Calu3 (cell line): ENCODE measurements at regions not wholly inside any gene's neighbourhood (a gene's known extent, or its start where the extent isn't known, plus 50 kb on each side); places are given as distances from the start of the nearest gene placed in this dataset.

Experiments used
- BruUV-seq: library from RNA; stranded (reverse); fragments of 400-500 nt; replicated peaks from 2 replicates; lab custom pipeline; 2021; lab: Mats Ljungman, UMichigan
- CTCF ChIA-PET: fragments of 300-600 bp; sonication (Branson Sonifier 250); formaldehyde crosslinking; loops from one replicate; lab custom pipeline; 2022; ENCODE audit warnings: antibody characterized with exemption; lab: Charles Lee
- DNase-seq: peaks from one replicate; pipeline ENCODE4 v3.0.0; 2022
- H3K27ac Mint-ChIP-seq: one replicate; pipeline ENCODE4 v1.8.0; 2022; ENCODE audit warnings: mixed read lengths; ENCODE audit not compliant: unreplicated experiment
- H3K27me3 Mint-ChIP-seq: one replicate; pipeline ENCODE4 v1.8.0; 2022; ENCODE audit warnings: mixed read lengths; ENCODE audit not compliant: unreplicated experiment
- H3K36me3 Mint-ChIP-seq: one replicate; pipeline ENCODE4 v1.8.0; 2022; ENCODE audit warnings: mild to moderate bottlenecking, moderate library complexity, mixed read lengths; ENCODE audit not compliant: insufficient read depth, unreplicated experiment
- H3K4me1 Mint-ChIP-seq: one replicate; pipeline ENCODE4 v1.8.0; 2022; ENCODE audit warnings: mild to moderate bottlenecking, low read depth, mixed read lengths; ENCODE audit not compliant: unreplicated experiment
- H3K4me3 Mint-ChIP-seq: one replicate; pipeline ENCODE4 v1.8.0; 2022; ENCODE audit warnings: mild to moderate bottlenecking, low read depth, moderate library complexity, mixed read lengths; ENCODE audit not compliant: unreplicated experiment
- H3K9me3 Mint-ChIP-seq: one replicate; pipeline ENCODE4 v1.8.0; 2022; ENCODE audit warnings: low read depth, mixed read lengths; ENCODE audit not compliant: unreplicated experiment
- intact Hi-C: fragments of 100-400 bp; cut with micrococcal nuclease; formaldehyde crosslinking; loops from one replicate; pipeline ENCODE4 v1.10.0; 2022; ENCODE audit not compliant: unreplicated experiment
- TF ChIP-seq, protein P1 (sequence below): fragments of 200-600 bp; IDR thresholded peaks from one replicate; pipeline ENCODE4 v1.8.0; 2022; ENCODE audit warnings: antibody characterized with exemption; ENCODE audit not compliant: unreplicated experiment

DNA sequence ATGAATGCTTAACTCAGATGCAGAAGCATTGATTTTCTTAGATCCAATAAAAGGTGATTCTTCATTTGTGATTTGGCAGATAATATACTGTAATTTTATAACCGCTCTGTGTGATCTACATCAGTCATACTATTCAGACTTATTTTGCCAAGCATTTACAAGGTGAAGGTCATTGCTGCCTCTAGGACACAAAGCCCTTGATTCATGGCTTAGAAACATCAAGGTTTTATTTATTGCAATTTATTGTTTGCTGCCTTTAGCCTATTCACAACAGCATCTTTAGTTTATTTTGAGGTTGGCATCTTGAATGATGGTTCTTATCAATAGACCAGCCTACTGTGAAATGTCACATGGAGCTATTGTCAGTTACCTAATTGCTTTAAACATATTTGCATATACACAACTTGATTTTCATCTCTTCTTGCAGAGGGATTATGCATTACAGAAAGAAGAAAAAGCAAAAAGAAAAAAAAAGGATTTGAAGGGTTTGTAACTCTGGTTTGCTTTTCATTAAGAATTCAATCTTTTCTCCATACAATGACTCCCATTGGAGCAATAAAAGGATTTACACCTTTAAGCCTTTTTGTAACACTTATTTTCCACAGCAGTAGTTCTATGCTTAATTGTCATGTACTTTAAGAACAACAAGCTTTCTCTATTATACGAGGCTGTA, 1371.6 kb upstream of the CELF2 start:
- no peak for DNase-seq
- BruUV-seq, result no TSS peak
- no peaks in the 10 kb centered on the region for H3K4me1 Mint-ChIP-seq
- H3K27ac Mint-ChIP-seq, result no peak overlapping the region
- TF ChIP-seq, protein P1, sequence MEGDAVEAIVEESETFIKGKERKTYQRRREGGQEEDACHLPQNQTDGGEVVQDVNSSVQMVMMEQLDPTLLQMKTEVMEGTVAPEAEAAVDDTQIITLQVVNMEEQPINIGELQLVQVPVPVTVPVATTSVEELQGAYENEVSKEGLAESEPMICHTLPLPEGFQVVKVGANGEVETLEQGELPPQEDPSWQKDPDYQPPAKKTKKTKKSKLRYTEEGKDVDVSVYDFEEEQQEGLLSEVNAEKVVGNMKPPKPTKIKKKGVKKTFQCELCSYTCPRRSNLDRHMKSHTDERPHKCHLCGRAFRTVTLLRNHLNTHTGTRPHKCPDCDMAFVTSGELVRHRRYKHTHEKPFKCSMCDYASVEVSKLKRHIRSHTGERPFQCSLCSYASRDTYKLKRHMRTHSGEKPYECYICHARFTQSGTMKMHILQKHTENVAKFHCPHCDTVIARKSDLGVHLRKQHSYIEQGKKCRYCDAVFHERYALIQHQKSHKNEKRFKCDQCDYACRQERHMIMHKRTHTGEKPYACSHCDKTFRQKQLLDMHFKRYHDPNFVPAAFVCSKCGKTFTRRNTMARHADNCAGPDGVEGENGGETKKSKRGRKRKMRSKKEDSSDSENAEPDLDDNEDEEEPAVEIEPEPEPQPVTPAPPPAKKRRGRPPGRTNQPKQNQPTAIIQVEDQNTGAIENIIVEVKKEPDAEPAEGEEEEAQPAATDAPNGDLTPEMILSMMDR, result no peak
- intact Hi-C loops, result no loop called here
- no peaks in the 10 kb centered on the region for H3K27me3 Mint-ChIP-seq
- no peaks in the 10 kb centered on the region for H3K36me3 Mint-ChIP-seq
- H3K4me3 Mint-ChIP-seq, result no peak overlapping the region
- CTCF ChIA-PET, result no interaction called here
- peaks cover 8% of the 10 kb centered on the region for H3K9me3 Mint-ChIP-seq

DNA sequence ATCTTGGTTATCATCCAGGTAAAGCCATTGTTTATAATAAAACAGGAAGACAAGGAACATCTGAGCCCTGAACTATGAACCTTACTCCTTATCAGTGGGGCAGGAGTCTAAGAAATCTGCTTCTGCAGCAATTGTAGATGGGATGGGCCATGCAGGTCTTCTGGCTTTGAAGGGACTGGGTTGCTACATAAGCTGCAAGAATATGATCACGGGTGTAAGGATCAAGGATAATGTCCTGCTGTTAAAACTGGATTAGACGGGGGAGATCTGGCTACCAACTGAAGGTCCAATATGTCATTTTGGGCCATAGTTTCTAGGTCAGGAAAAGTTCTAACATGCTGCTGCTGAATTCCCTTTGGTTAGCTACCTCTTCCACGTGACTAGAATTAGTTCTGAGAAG, 1363.4 kb upstream of the CELF2 start:
- intact Hi-C loops, result no loop called here

DNA sequence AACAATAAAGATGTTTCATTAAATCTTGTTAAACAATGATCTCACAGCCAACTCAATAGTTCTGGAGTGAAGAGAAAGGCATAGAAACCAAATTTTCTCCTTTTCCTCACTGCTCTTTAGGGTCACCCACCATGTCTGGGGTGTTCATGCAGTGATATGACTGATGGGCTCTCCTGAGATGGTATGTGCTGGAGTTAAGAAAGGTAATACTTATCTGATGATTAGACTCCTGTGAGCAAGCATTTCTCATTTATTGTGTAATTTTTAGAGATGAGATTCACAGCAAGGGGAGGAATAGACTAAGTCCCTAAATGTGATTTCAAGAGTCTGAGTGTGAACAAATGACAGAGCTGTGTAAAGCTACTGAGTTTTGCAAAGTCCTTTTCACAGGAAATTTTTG, 1361.3 kb upstream of the CELF2 start:
- TF ChIP-seq, protein P1, result no peak
- DNase-seq, result no peak
- H3K27me3 Mint-ChIP-seq, result no peaks in the 10 kb centered on the region
- no peak overlapping the region for H3K4me3 Mint-ChIP-seq
- BruUV-seq, result no TSS peak
- no peak overlapping the region for H3K27ac Mint-ChIP-seq
- CTCF ChIA-PET, result no interaction called here
- no peaks in the 10 kb centered on the region for H3K4me1 Mint-ChIP-seq
- H3K36me3 Mint-ChIP-seq, result no peaks in the 10 kb centered on the region
- peaks cover 16% of the 10 kb centered on the region for H3K9me3 Mint-ChIP-seq
- intact Hi-C loops, result no loop called here

More for the DNA sequence above, 1363.4 kb upstream of the CELF2 start:
- Mint-ChIP-seq H3K9me3 (peaks cover 16% of the 10 kb centered on the region), H3K27ac (no peak overlapping the region), H3K36me3 (no peaks in the 10 kb centered on the region), H3K4me3 (no peak overlapping the region), H3K4me1 (no peaks in the 10 kb centered on the region), H3K27me3 (no peaks in the 10 kb centered on the region)
- DNase-seq, result no peak
- CTCF ChIA-PET, result no interaction called here
- TF ChIP-seq, protein P1, result no peak
- no TSS peak for BruUV-seq

DNA sequence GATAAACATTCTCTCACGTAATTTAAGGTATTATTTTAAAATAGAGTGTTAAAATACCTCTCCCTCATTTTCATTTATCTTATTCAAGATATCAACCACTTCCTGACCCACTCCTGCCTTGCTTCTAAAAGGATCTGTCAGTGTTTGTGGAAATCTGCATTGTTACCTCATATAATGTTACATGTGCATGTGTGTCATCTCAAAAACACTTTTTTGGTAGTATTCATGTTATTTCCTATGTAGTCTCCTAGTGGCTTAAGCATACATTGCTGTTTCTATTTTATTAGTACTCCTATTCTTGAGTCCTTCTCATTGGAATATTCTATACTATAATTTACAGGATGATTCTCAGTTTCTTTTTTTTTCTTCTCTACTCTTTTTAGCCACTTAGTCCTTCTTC, 1360.7 kb upstream of the CELF2 start:
- TF ChIP-seq, protein P1, result no peak
- DNase-seq, result no peak
- Mint-ChIP-seq H3K4me1 (no peaks in the 10 kb centered on the region), H3K36me3 (no peaks in the 10 kb centered on the region), H3K9me3 (peaks cover 18% of the 10 kb centered on the region), H3K27ac (no peak overlapping the region), H3K27me3 (no peaks in the 10 kb centered on the region), H3K4me3 (no peak overlapping the region)
- BruUV-seq, result no TSS peak
- CTCF ChIA-PET, result no interaction called here
- intact Hi-C loops, result no loop called here
